Transverse colon (tissue), 4 donors: ENCODE measurements at regions not wholly inside any gene's neighbourhood (a gene's known extent, or its start where the extent isn't known, plus 50 kb on each side); places are given as distances from the start of the nearest gene placed in this dataset.

ENCODE experiments used
- EP300 ChIP-seq: sonication (generic); formaldehyde crosslinking; IDR thresholded peaks from one replicate; pipeline ENCODE4 v1.6.1; 2017; ENCODE audit warnings: antibody characterized with exemption, low read depth
- POLR2A ChIP-seq: fragments of 450-650 bp; IDR thresholded peaks from one replicate; pipeline ENCODE4 v1.6.1; 2016; ENCODE audit warnings: antibody characterized with exemption, mild to moderate bottlenecking, moderate library complexity
- POLR2AphosphoS5 ChIP-seq, 3 donors: sonication (generic); formaldehyde crosslinking; IDR thresholded peaks; one replicate each; pipeline ENCODE4 v1.6.1; 2016; ENCODE audit warnings: antibody characterized with exemption in 3 of 3
- TF ChIP-seq, protein P1 (sequence below), 5 experiments: fragments of 200-600 bp in 3 of 5; fragments of 450-650 bp in 2 of 5; sonication (generic) in 3 of 5; IDR thresholded peaks; 1 replicate in 2 of 5; 2 replicates in 3 of 5; pipeline ENCODE4 v1.5.1; 2016 to 2017; ENCODE audit warnings: antibody characterized with exemption in 5 of 5, inconsistent platforms in 3 of 5, mild to moderate bottlenecking in 2 of 5, moderate library complexity in 1 of 5

DNA sequence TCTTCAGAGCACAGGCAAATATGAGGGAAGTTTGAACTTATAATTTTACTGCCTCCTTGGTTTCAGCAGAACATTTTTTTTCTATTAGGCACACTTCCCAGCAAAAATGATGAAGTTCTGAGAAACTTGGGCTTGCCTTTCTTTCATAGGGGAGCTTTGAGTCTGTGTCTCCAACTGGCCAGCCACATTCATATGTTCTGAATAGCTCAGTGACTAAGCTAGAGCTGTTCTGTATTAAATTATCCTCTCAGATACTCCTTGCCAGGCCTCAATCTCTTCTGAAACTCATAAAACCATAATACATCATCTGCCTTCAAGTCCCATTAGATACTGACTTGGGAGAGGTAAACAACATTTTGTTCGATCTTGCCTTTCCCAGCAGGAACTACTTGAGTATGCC is 476.5 kb downstream of the GPAM start:
- TF ChIP-seq, protein P1, sequence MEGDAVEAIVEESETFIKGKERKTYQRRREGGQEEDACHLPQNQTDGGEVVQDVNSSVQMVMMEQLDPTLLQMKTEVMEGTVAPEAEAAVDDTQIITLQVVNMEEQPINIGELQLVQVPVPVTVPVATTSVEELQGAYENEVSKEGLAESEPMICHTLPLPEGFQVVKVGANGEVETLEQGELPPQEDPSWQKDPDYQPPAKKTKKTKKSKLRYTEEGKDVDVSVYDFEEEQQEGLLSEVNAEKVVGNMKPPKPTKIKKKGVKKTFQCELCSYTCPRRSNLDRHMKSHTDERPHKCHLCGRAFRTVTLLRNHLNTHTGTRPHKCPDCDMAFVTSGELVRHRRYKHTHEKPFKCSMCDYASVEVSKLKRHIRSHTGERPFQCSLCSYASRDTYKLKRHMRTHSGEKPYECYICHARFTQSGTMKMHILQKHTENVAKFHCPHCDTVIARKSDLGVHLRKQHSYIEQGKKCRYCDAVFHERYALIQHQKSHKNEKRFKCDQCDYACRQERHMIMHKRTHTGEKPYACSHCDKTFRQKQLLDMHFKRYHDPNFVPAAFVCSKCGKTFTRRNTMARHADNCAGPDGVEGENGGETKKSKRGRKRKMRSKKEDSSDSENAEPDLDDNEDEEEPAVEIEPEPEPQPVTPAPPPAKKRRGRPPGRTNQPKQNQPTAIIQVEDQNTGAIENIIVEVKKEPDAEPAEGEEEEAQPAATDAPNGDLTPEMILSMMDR (IDR thresholded peaks at IDR 0.05), result no peak
- TF ChIP-seq EP300 (no peak), POLR2A (no peak), POLR2AphosphoS5 (IDR thresholded peaks at IDR 0.05) (no peak)
